HG03135 (cell line): ENCODE measurements at regions not wholly inside any gene's neighbourhood (a gene's known extent, or its start where the extent isn't known, plus 50 kb on each side); places are given as distances from the start of the nearest gene placed in this dataset.

ENCODE experiments used
- ATAC-seq: cut with Tn5 transposase; IDR thresholded peaks from one replicate; pipeline ENCODE4 v1.9.1; 2021; ENCODE audit warnings: mild to moderate bottlenecking, moderate library complexity; ENCODE audit not compliant: unreplicated experiment

DNA sequence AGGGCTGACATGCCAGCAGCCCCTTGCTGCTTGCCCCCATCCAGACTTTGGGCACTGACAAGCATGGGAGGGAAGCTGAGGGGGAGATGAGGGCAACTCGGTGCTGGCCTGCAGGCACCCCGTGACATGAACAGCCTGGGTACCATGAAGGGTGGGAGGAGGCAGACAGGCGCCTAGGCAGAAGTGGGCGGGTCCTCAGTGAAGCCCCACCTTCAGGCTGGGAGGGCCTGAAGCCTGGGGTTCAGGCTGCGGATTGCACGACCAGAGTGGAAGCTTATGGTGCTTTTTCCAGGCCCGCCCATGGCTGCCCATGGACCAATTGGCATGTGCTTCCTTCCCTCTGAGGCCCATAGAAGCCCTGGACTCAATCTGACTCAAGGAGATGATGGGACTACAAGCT lies 354.1 kb downstream of the GRIA2 start:
- ATAC-seq, result no peak

GRCh38 chr4:157572951-157573350 lies 352.4 kb downstream of the GRIA2 start:
- ATAC-seq, result no peak

DNA sequence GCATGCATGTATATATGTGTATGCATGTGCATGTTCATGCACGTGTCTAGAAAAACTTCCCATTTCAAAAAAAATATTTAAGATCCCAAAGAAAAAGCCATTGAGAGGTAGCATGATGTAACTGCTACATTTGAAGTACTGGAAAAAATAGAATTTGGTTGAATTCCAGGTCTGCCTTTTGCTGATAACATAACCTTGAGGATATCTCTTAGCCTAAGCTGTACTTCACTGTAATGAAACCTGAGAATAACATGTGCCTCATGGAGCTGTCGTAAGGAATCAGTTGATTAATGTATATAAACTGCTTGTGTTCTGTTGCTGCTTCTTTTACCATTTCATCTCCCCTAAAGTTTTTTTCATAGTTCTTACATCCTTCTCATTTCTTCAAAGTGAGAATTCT lies 351.8 kb downstream of the GRIA2 start:
- no peak for ATAC-seq

DNA sequence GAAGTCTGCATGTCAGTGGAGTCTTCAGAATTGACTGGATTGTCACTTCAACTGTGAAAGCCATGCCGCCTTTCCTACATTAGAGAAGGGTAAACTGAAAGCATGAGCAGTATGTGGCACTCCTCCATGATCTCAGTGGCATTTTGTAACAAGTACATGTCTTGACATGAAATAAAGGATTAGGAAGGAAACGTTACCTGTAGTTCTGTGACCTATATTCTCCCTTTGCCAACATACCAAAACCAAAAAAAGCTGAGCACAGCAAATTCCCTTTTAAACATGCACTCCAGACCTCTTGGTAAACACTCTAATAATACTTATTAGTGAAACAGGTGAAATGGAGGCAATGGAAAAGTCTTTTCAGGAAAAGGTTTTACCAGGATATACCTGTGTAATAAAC lies 344.2 kb downstream of the GRIA2 start:
- no peak for ATAC-seq

- ATAC-seq, result no peak
Measured at GRCh38 chr4:157564218-157564617, 343.7 kb downstream of the GRIA2 start.

GRCh38 chr4:157558016-157558415 lies 337.5 kb downstream of the GRIA2 start:
- ATAC-seq, result no peak

GRCh38 chr4:157550028-157550427 lies 329.5 kb downstream of the GRIA2 start:
- ATAC-seq, result no peak

DNA sequence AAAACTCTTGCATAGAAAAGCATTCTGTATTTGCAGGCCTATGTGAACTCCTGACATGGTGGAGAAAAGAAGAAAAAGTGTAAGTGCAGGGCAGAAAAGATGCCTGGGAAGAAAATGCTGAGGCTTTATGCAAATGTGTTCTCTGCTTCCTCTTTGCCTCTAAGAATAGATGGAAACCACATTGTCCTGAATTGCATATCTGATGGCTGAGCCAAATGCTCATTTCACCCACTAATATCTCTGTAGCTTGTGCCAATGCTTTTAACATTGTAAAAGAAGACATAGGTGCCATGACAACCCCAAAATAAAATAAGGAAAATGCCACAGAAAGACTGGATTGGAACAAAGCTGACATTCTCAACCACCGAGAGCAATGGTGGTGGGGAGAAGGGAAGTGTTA lies 307.4 kb downstream of the GRIA2 start:
- no peak for ATAC-seq

DNA sequence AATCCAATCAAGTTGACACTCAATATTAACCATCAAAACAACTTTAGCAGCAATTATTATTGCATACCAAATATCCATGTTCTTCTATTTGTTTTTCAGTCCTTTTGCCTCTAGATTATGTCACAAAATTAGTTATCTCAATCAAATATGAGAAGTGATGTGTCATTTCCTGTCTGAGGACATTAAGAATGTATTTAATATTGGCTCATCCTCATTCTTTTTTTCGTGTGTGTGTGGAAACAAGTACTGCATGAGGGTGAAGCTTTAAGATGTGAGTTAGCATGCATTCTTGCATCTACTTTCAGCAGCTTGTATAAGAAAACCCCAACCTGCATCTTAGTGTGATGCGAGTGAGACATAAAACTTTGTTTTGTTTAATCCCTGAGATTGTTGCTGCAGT lies 301.4 kb downstream of the GRIA2 start:
- no peak for ATAC-seq

DNA sequence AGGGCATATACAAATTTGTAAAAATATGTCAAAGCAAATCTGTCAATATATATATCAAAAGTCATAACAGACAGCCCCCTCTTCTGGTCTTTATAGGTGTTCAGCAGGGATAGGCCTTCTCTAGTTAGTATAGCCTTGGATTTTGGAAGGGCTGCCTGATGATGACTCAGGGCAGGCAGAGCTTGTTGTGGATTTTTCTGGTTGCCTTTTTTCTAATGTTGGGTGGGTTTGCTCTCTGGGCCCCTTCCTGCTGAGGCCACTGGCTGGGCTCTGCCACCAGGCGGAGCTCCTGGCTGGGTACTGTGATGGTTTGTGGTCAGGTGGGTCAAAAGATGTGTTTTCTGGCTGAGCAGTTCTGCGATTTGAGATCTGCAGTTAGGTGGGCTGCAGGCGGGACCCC lies 294.2 kb downstream of the GRIA2 start:
- ATAC-seq, result no peak

DNA sequence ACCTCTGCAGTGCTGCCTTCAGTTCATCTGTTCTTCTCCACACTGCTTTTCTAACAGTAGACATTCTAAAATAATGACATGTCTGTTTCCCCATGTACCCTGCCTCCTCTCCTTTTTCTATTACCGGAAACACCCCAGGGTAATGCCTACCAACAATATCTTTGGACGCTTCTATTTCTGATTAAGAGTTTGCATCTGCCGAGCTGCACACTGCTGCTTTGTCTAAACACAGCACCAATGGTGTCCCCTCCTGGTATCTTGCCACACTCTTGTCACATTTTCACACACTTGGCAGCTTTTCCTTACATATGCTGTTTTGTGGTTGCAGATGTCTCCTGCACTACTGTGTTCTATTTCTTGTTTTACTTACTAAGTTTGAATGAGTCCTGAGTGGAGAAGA lies 288.8 kb downstream of the GRIA2 start:
- ATAC-seq, result no peak

DNA sequence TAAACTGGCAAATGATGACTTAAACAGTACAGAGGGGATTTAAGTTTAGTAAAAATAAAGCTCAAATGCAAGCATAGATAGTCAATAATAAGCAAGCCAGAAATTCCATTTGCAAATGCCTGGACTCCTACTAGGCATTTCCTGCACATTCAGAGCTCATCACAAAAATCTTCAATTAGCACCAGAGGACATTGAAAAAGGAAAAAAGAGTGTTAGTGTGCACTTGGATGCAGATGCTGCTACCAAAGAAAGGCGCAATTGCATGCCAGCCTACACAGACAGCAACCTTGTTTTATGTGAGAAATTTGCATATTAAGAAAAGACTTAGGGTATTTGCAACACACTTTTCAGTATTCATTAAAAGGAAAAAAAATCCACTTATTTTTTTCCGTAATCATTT lies 282.1 kb downstream of the GRIA2 start:
- ATAC-seq, result no peak

DNA sequence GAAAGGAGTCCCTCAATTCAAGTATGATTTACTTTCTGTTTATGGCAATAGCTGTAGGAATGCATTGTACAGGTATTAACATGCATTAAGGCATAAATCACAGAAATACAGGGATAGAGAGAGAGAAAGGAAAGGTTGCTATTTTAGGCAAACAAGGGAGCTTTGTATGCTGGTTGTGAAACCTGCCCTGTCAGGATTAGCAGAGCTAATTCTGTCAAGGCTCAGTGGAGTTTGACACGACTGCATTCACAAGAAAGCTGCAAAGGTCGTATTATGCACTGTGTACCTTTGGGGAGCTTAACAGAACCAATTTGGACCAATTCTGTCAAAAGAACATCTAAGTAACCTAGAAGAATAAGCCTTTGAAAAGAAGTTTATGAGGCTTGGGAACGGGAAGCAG lies 239.3 kb downstream of the GRIA2 start:
- ATAC-seq, result no peak

DNA sequence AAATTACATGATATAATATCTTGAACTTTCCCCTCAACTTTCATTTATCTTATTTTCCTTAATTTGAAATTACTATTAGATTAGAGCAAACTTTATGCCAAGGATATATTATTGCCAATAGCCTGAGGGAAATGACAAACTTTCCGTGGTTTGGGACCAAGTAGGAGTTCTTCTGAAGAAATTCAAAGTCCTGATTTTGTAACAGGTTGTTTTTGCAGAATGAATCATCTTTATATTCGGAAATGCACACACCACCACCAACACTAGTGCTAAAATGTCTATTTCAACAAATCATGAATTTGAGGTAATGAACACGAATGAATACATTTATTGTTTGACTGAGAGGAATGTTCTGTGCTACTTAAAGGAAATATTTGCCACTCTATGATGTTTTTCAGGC lies 226.7 kb downstream of the GRIA2 start:
- ATAC-seq, result no peak

DNA sequence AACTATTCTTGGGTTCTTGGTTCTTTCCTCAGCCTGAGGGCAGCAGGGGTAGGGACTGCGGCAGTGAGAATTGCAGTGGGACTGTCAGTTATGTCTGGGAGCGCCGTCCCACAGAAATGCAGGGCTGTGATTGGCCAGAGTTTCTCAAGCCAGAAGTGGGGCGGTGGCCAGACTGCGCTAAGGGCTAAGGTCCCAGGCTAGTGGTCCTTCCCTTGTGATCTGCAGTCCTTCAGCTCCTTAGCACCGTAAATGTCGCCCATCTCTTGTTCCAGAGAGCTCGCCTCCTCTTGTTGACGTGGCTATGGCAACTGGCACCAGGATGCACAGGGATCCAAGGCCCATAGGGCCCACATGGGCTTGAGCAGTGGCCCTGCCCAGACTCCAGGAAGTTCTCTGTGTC lies 223.5 kb downstream of the GRIA2 start:
- ATAC-seq, result no peak

DNA sequence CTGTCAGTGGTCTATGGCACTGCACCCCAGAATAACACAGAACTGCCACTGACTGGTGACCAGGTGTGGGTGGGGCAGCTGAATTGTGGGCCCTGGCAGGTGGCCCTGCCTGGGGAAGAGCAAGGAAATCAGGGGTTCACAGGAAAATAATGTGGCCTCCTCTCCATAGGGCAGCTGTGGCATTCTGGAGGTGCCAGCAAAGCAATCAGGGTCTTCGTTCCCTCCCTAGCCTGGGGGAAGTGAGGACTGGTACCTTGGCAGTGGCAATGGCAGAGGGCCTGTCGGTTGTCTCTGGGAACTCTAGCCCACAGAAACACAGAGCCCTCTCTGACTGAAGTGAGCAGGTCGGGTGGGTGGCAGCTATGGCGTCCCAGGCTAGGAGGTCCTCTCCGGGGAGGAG lies 223.0 kb downstream of the GRIA2 start:
- ATAC-seq, result no peak

DNA sequence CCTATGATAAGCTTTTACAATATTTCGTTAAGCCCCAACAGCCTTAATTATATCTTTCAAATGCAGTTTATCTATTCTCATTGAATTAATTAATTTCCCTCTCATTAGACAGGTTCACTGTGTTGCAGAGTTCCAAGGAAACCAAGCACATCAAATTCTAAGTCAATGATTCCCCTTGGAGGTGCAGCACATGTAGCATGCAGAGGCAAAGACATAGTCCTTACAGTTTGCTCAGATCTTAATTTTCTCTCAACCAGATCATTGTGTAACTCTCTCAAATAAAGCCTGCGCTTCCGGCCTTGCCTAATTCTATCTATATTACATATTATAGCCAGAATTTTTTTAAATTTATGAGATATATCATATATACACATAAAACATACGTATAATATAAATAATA lies 205.4 kb downstream of the GRIA2 start:
- ATAC-seq, result no peak

DNA sequence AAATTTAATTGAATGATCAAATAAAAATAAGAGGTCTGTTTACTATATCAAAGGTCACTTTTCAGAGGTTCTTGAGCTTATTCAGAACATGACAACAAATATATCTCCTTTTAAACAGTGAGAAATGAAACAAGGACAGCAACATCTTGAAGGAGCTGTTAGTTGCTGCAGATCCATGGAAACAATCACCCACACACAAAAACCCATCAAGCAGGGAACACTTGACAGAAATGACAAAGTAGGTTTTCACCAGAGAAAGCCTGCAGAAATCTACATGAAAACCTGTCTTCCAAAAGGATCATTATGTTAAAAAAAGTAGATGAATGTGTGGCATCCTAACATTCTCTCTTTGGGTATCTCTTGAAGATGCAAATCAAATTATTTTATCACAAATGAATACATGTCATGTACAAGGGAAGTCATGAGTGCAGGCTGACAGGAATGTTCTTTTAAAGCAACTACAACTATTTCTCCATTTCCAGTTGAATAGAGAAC lies 203.0 kb downstream of the GRIA2 start:
- no peak for ATAC-seq

GRCh38 chr4:157421365-157421764 lies 200.8 kb downstream of the GRIA2 start:
- no peak for ATAC-seq
